Hepatocyte (in vitro differentiated cells): ENCODE measurements at regions not wholly inside any gene's neighbourhood (a gene's known extent, or its start where the extent isn't known, plus 50 kb on each side); places are given as distances from the start of the nearest gene placed in this dataset.

ENCODE experiments used
- DNase-seq: peaks from one replicate; pipeline ENCODE4 v3.0.0-alpha.2; 2016; ENCODE audit warnings: low spot score
- H2AFZ ChIP-seq: fragments of 200-600 bp; sonication (generic); 2 replicates; pipeline ENCODE4 v1.6.0; 2016; ENCODE audit warnings: antibody characterized with exemption, mild to moderate bottlenecking
- H3K27ac ChIP-seq: fragments of 200-600 bp; sonication (generic); 2 replicates; pipeline ENCODE4 v1.5.1; 2016; ENCODE audit warnings: mild to moderate bottlenecking
- H3K27me3 ChIP-seq: fragments of 200-600 bp; sonication (generic); 2 replicates; pipeline ENCODE4 v1.6.1; 2016
- H3K36me3 ChIP-seq: fragments of 200-600 bp; sonication (generic); replicated peaks from 2 replicates; pipeline ENCODE4 v1.5.1; 2016; ENCODE audit warnings: low read depth; ENCODE audit not compliant: insufficient read depth
- H3K4me1 ChIP-seq: fragments of 200-600 bp; sonication (generic); 2 replicates; pipeline ENCODE4 v1.5.1; 2016; ENCODE audit warnings: mild to moderate bottlenecking, moderate library complexity; ENCODE audit not compliant: insufficient read depth
- H3K4me2 ChIP-seq: fragments of 200-600 bp; sonication (generic); 2 replicates; pipeline ENCODE4 v1.6.0; 2016
- H3K4me3 ChIP-seq: fragments of 200-600 bp; sonication (generic); 2 replicates; pipeline ENCODE4 v1.5.1; 2016; ENCODE audit warnings: mild to moderate bottlenecking
- H3K79me2 ChIP-seq: fragments of 200-600 bp; sonication (generic); 2 replicates; pipeline ENCODE4 v1.6.0; 2017; ENCODE audit warnings: mild to moderate bottlenecking
- H3K9me2 ChIP-seq: fragments of 200-600 bp; sonication (generic); replicated peaks from 2 replicates; pipeline ENCODE4 v1.6.0; 2017; ENCODE audit warnings: mild to moderate bottlenecking; ENCODE audit not compliant: insufficient read depth
- H3K9me3 ChIP-seq: fragments of 200-600 bp; sonication (generic); 2 replicates; pipeline ENCODE4 v1.5.1; 2016; ENCODE audit warnings: low read depth, mild to moderate bottlenecking
- H4K20me1 ChIP-seq: fragments of 200-600 bp; sonication (generic); 2 replicates; pipeline ENCODE4 v1.6.0; 2016; ENCODE audit warnings: mild to moderate bottlenecking; ENCODE audit not compliant: insufficient read depth, poor library complexity, severe bottlenecking
- EZH2 ChIP-seq: fragments of 200-600 bp; sonication (generic); IDR thresholded peaks from 2 replicates; pipeline ENCODE4 v1.6.1; 2016; ENCODE audit warnings: antibody characterized with exemption, mild to moderate bottlenecking, borderline replicate concordance
- EZH2phosphoT487 ChIP-seq: fragments of 200-600 bp; sonication (generic); IDR thresholded peaks from one replicate; pipeline ENCODE4 v1.6.1; 2018; ENCODE audit warnings: antibody characterized with exemption, mild to moderate bottlenecking, low read depth, moderate library complexity; ENCODE audit not compliant: unreplicated experiment, severe bottlenecking
- WGBS: methylation state at CpG from one replicate; pipeline ENCODE4 v1.1.6; 2016; ENCODE audit warnings: low lambda C conversion rate; ENCODE audit errors: missing lambda C conversion rate; 5-methylcytosine and 5-hydroxymethylcytosine counted together
- TF ChIP-seq, protein P1 (sequence below): fragments of 200-600 bp; sonication (generic); IDR thresholded peaks from 2 replicates; pipeline ENCODE4 v1.5.1; 2016; ENCODE audit warnings: antibody characterized with exemption, mild to moderate bottlenecking; ENCODE audit not compliant: poor library complexity

DNA sequence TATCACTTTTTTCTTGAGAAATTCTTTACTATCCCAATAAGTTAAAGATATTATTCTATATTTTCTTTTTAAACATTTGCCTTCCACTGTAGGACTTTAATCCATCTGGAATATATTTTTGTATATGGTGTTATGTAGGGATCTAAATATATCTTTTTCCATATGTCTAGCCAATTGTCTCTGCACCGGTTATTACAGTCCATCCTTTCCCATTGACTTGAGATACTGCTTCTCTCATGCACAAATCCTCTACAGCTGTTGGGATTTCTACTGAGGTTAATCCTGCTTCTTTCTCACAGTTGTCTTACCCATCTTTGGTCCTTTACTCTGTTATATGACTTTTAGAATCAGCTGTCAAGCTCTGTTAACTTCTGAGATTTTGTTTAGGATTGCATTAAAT, 483.8 kb upstream of the CDH4 start:
- Histone ChIP-seq H4K20me1 (no peaks in the 10 kb centered on the region), H3K27me3 (peaks cover 10% of the 10 kb centered on the region), H3K4me2 (no peak overlapping the region), H3K36me3 (no peaks in the 10 kb centered on the region), H3K79me2 (no peaks in the 10 kb centered on the region), H2AFZ (no peak overlapping the region), H3K9me3 (no peaks in the 10 kb centered on the region), H3K4me1 (no peaks in the 10 kb centered on the region), H3K27ac (no peak overlapping the region), H3K4me3 (no peak overlapping the region), H3K9me2 (no peaks in the 10 kb centered on the region)
- DNase-seq = no peak
- WGBS = 94% methylated on average over 1 of the region's 1 CpG
- TF ChIP-seq EZH2phosphoT487 (no peak), EZH2 (no peak)
- TF ChIP-seq, protein P1, sequence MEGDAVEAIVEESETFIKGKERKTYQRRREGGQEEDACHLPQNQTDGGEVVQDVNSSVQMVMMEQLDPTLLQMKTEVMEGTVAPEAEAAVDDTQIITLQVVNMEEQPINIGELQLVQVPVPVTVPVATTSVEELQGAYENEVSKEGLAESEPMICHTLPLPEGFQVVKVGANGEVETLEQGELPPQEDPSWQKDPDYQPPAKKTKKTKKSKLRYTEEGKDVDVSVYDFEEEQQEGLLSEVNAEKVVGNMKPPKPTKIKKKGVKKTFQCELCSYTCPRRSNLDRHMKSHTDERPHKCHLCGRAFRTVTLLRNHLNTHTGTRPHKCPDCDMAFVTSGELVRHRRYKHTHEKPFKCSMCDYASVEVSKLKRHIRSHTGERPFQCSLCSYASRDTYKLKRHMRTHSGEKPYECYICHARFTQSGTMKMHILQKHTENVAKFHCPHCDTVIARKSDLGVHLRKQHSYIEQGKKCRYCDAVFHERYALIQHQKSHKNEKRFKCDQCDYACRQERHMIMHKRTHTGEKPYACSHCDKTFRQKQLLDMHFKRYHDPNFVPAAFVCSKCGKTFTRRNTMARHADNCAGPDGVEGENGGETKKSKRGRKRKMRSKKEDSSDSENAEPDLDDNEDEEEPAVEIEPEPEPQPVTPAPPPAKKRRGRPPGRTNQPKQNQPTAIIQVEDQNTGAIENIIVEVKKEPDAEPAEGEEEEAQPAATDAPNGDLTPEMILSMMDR = no peak

- no peak overlapping the region for H3K4me3 ChIP-seq
- H3K36me3 ChIP-seq = no peaks in the 10 kb centered on the region
- TF ChIP-seq EZH2phosphoT487 = no peak
- no peak for TF ChIP-seq EZH2
- TF ChIP-seq, protein P1 = no peak
- no peak overlapping the region for H2AFZ ChIP-seq
- DNase-seq = no peak
- no peaks in the 10 kb centered on the region for H3K27me3 ChIP-seq
- H3K4me1 ChIP-seq = no peaks in the 10 kb centered on the region
- H3K27ac ChIP-seq = no peak overlapping the region
- no peak overlapping the region for H3K4me2 ChIP-seq
- H3K9me3 ChIP-seq = no peaks in the 10 kb centered on the region
- no peaks in the 10 kb centered on the region for H4K20me1 ChIP-seq
- no peaks in the 10 kb centered on the region for H3K79me2 ChIP-seq
- WGBS = 76% methylated on average over 6 of the region's 6 CpGs
- H3K9me2 ChIP-seq = no peaks in the 10 kb centered on the region
Measured at GRCh38 chr20:60780388-60781025, 471.6 kb upstream of the CDH4 start.

- whole genome bisulfite sequencing = 95% methylated on average over 7 of the region's 7 CpGs
- no peaks in the 10 kb centered on the region for H3K9me2 ChIP-seq
- H3K9me3 ChIP-seq = no peaks in the 10 kb centered on the region
- no peaks in the 10 kb centered on the region for H3K36me3 ChIP-seq
- no peak overlapping the region for H2AFZ ChIP-seq
- H3K4me1 ChIP-seq = no peaks in the 10 kb centered on the region
- no peak overlapping the region for H3K27ac ChIP-seq
- TF ChIP-seq EZH2 (no peak), EZH2phosphoT487 (no peak)
- TF ChIP-seq, protein P1 = no peak
- no peak for DNase-seq
- H4K20me1 ChIP-seq = no peaks in the 10 kb centered on the region
- no peak overlapping the region for H3K4me2 ChIP-seq
- H3K4me3 ChIP-seq = no peak overlapping the region
- H3K27me3 ChIP-seq = no peaks in the 10 kb centered on the region
- no peaks in the 10 kb centered on the region for H3K79me2 ChIP-seq
Measured at GRCh38 chr20:60782959-60783625, 469.0 kb upstream of the CDH4 start.
